ENCODE measurements at regions not wholly inside any gene's neighbourhood (a gene's known extent, or its start where the extent isn't known, plus 50 kb on each side); places are given as distances from the start of the nearest gene placed in this dataset.

GRCh38 chr2:59046401-59047372, 805.6 kb upstream of the FANCL start:
- TF ChIP-seq CTCF (IDR thresholded peaks at IDR 0.05) (no peak), POLR2A (IDR thresholded peaks at IDR 0.05) (no peak)

All from Peyer's patch (tissue), 4 donors.